CD4-positive, alpha-beta T cell (primary cell): ENCODE measurements at regions not wholly inside any gene's neighbourhood (a gene's known extent, or its start where the extent isn't known, plus 50 kb on each side); places are given as distances from the start of the nearest gene placed in this dataset.
"Not testable (repeated sequence)": the region's sequence is repeated elsewhere in the genome, so short reads cannot be mapped to it uniquely, and the experiment has no call there.

Source experiments
- ATAC-seq: fragments of 200-7000 bp; cut with Tn5 transposase; one replicate; pipeline ENCODE4 v1.10.0; 2022; ENCODE audit warnings: mild to moderate bottlenecking; ENCODE audit not compliant: poor library complexity
- CTCF ChIA-PET: fragments of 350-600 bp; sonication (Branson Sonifier 250); formaldehyde crosslinking; loops from one replicate; lab custom pipeline; 2021; ENCODE audit warnings: antibody characterized with exemption, inconsistent platforms; lab: Charles Lee
- POLR2A ChIA-PET: fragments of 350-600 bp; sonication (Branson Sonifier 250); formaldehyde crosslinking; loops from one replicate; lab custom pipeline; 2021; ENCODE audit warnings: antibody characterized with exemption, inconsistent platforms; lab: Charles Lee
- DNase-seq, 14 experiments: peaks; one replicate each; pipeline ENCODE4 v3.0.0-alpha.2; 2013 to 2020; ENCODE audit warnings: mixed read lengths in 2 of 14
- H3K27ac ChIP-seq, 2 donors: one replicate each; pipeline versions ENCODE4 v1.5.1 to v1.7.0; 2013; ENCODE audit warnings: low read length in 2 of 2, low read depth in 1 of 2, mild to moderate bottlenecking in 1 of 2
- H3K27me3 ChIP-seq, 2 experiments: 1 replicate in 1 of 2; 2 replicates in 1 of 2; pipeline versions ENCODE4 v1.6.1 to v1.7.0; 2013; ENCODE audit warnings: low read length in 2 of 2, control low read depth in 1 of 2, mild to moderate bottlenecking in 1 of 2, moderate library complexity in 1 of 2; ENCODE audit not compliant: insufficient read depth in 2 of 2, control insufficient read depth in 1 of 2
- H3K36me3 ChIP-seq: one replicate; pipeline ENCODE4 v1.6.1; 2013; ENCODE audit warnings: low read length, control low read depth; ENCODE audit not compliant: insufficient read depth
- H3K4me1 ChIP-seq: one replicate; pipeline ENCODE4 v1.6.1; 2013; ENCODE audit warnings: low read length, control low read depth; ENCODE audit not compliant: insufficient read depth
- H3K4me3 ChIP-seq: one replicate; pipeline ENCODE4 v1.5.1; 2013; ENCODE audit warnings: mild to moderate bottlenecking, low read length, moderate library complexity
- H3K9me3 ChIP-seq, 2 experiments: 1 replicate in 1 of 2; 2 replicates in 1 of 2; pipeline versions ENCODE4 v1.6.1 to v1.7.0; 2013; ENCODE audit warnings: low read length in 2 of 2, mild to moderate bottlenecking in 2 of 2, control low read depth in 1 of 2, moderate library complexity in 1 of 2; ENCODE audit not compliant: control insufficient read depth in 1 of 2, insufficient read depth in 1 of 2
- H3K27ac Mint-ChIP-seq: one replicate; pipeline ENCODE4 v1.8.0; 2020; ENCODE audit warnings: mixed read lengths
- H3K27me3 Mint-ChIP-seq: one replicate; pipeline ENCODE4 v1.8.0; 2021; ENCODE audit warnings: mixed read lengths
- H3K36me3 Mint-ChIP-seq: one replicate; pipeline ENCODE4 v1.8.0; 2021; ENCODE audit warnings: low read depth, mixed read lengths
- H3K4me1 Mint-ChIP-seq: one replicate; pipeline ENCODE4 v1.8.0; 2021; ENCODE audit warnings: low read depth, mixed read lengths
- H3K4me3 Mint-ChIP-seq: one replicate; pipeline ENCODE4 v1.8.0; 2020; ENCODE audit warnings: mild to moderate bottlenecking, mixed read lengths
- H3K9me3 Mint-ChIP-seq: one replicate; pipeline ENCODE4 v1.8.0; 2020; ENCODE audit warnings: mixed read lengths
- intact Hi-C, 2 experiments: fragments of 100-400 bp; cut with DNase I in 1 of 2; cut with micrococcal nuclease in 1 of 2; formaldehyde crosslinking; loops; one replicate each; pipeline versions ENCODE4 v1.15.1 to v1.9.0; 2023 to 2025; cut with DNase I, micrococcal nuclease
- TF ChIP-seq, protein P1 (sequence below): fragments of 200-600 bp; IDR thresholded peaks from one replicate; pipeline ENCODE4 v1.8.0; 2022; ENCODE audit warnings: antibody characterized with exemption, mild to moderate bottlenecking

DNA sequence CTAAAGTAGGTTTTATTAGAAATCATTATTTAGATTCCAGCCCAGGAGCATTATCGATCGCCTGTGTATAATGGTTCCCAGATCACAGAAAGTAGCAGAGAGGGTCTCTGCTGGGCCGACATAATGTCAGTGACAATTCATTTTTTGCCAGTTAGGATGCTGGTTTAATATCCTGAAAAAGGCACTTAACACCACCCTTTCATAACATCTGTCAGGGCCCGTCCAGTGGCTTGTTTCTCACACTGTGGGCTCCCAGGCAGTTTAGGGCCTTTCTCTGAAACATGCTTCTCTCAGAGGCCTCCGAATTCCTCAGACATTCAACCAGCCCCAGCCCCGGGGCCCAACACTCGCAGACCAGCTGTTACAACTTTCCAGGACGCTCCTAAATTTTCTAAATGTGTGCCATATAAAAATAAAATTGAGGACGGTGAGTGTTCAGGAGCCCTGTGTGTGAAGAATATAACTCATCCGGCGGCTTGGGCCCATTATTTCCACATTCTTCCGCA lies 108.6 kb upstream of the EYA4 start:
- no peaks in the 10 kb centered on the region for H3K27me3 Mint-ChIP-seq
- ChIA-PET CTCF (no interaction called here), POLR2A (no interaction called here)
- no peaks in the 10 kb centered on the region for H3K36me3 ChIP-seq
- ATAC-seq: no peak
- no peaks in the 10 kb centered on the region for H3K9me3 Mint-ChIP-seq
- no peaks in the 10 kb centered on the region for H3K36me3 Mint-ChIP-seq
- no peaks in the 10 kb centered on the region for H3K4me1 ChIP-seq
- no peaks in the 10 kb centered on the region for H3K27me3 ChIP-seq
- no peak for DNase-seq
- H3K27ac Mint-ChIP-seq: no peak overlapping the region
- H3K27ac ChIP-seq: no peak overlapping the region
- no peak overlapping the region for H3K4me3 ChIP-seq
- intact Hi-C loops: no loop called here
- TF ChIP-seq, protein P1, sequence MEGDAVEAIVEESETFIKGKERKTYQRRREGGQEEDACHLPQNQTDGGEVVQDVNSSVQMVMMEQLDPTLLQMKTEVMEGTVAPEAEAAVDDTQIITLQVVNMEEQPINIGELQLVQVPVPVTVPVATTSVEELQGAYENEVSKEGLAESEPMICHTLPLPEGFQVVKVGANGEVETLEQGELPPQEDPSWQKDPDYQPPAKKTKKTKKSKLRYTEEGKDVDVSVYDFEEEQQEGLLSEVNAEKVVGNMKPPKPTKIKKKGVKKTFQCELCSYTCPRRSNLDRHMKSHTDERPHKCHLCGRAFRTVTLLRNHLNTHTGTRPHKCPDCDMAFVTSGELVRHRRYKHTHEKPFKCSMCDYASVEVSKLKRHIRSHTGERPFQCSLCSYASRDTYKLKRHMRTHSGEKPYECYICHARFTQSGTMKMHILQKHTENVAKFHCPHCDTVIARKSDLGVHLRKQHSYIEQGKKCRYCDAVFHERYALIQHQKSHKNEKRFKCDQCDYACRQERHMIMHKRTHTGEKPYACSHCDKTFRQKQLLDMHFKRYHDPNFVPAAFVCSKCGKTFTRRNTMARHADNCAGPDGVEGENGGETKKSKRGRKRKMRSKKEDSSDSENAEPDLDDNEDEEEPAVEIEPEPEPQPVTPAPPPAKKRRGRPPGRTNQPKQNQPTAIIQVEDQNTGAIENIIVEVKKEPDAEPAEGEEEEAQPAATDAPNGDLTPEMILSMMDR: no peak
- H3K4me1 Mint-ChIP-seq: no peaks in the 10 kb centered on the region
- H3K4me3 Mint-ChIP-seq: no peak overlapping the region
- H3K9me3 ChIP-seq: no peaks in the 10 kb centered on the region

GRCh38 chr6:133136177-133136880 lies 104.8 kb upstream of the EYA4 start:
- Mint-ChIP-seq H3K27me3 (no peaks in the 10 kb centered on the region), H3K9me3 (peaks cover 5% of the 10 kb centered on the region), H3K4me1 (no peaks in the 10 kb centered on the region), H3K27ac (no peak overlapping the region), H3K36me3 (no peaks in the 10 kb centered on the region), H3K4me3 (no peak overlapping the region)
- H3K27ac ChIP-seq: no peak overlapping the region
- H3K36me3 ChIP-seq: no peaks in the 10 kb centered on the region
- H3K4me3 ChIP-seq: no peak overlapping the region
- DNase-seq (no peak), ATAC-seq (no peak)
- H3K9me3 ChIP-seq: no peaks in the 10 kb centered on the region
- intact Hi-C loops: no loop called here
- no peaks in the 10 kb centered on the region for H3K27me3 ChIP-seq
- CTCF ChIA-PET: no interaction called here
- TF ChIP-seq, protein P1: no peak
- no peaks in the 10 kb centered on the region for H3K4me1 ChIP-seq
- POLR2A ChIA-PET: no interaction called here

GRCh38 chr6:133147470-133148184 lies 93.5 kb upstream of the EYA4 start:
- intact Hi-C loops, H3K4me1 ChIP-seq, H3K9me3 ChIP-seq, POLR2A ChIA-PET, H3K36me3 Mint-ChIP-seq, H3K27me3 Mint-ChIP-seq, H3K9me3 Mint-ChIP-seq, H3K27me3 ChIP-seq, H3K36me3 ChIP-seq, H3K4me3 ChIP-seq, ATAC-seq, H3K27ac ChIP-seq, DNase-seq, H3K27ac Mint-ChIP-seq, CTCF ChIA-PET, H3K4me1 Mint-ChIP-seq, H3K4me3 Mint-ChIP-seq: not testable (repeated sequence)
